HG03060 (cell line): ENCODE measurements at regions not wholly inside any gene's neighbourhood (a gene's known extent, or its start where the extent isn't known, plus 50 kb on each side); places are given as distances from the start of the nearest gene placed in this dataset.
"Not testable (repeated sequence)": the region's sequence is repeated elsewhere in the genome, so short reads cannot be mapped to it uniquely, and the experiment has no call there.

Source experiments
- ATAC-seq: cut with Tn5 transposase; IDR thresholded peaks from one replicate; pipeline ENCODE4 v1.9.1; 2021; ENCODE audit warnings: low read depth, moderate number of reproducible peaks; ENCODE audit not compliant: unreplicated experiment

DNA sequence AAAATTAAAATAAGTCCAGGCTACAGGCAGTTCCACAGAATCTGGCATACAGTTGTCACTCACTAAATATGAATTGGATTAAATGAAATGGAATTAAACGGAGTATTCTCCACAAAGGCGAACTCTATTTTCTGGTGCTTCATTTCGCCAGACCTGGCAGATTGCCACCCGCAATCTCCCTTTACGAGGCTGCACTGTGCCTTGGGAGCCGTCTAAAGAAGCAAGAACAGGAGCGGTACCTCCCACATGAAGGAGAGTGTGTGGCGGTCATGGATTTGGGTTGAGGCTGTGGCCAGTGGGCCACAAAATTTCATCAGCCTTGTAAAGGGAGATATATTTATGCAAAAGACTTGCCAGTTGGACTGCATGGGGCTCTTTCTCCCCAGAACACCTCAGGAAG lies 151.0 kb downstream of the OSR1 start:
- no peak for ATAC-seq

DNA sequence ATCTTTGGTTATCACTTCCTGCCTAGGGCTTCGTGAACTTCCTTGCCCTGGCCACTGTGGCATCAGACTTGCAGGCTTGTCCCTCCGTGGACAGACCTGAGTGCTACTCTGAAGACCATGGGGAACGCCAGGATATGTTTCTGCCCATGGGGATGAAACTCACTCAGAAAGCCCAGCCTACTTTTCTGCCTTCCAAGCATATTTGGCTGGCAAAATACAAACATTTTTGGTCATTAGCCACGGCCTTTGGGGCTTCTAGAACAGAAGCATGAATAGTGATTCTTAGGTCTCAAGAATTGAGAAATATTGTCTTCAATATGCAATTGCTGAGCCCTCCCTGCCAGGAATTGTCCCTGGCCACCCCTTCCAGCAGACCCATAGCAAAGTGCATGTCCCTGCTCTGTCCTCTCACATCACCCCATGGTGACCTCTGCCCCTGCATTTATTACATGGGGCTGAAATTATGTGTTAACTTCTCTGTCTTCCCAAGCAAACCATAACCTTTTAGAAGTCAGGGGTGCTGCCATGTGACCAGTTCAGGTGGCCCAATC lies 152.4 kb downstream of the OSR1 start:
- ATAC-seq, result no peak

DNA sequence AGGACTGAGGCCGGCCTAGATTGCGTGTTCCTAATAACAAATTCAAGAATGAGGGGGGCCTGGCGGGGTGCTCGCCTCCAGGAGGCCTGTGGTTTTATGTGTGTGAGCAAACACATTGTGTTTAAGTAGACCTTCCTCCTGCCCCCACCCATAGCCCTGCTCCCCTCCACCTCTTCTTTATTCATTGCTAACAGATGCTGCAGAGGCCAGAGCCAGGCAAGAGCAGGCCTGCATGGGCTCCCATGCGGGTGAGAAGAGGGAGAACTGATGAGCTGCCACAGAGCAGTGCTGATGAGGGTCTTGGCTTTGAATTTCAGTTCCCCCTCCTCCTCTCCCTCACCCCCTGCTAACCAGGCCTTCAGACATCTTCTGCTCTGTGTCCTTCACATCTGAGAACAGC lies 154.6 kb downstream of the OSR1 start:
- no peak for ATAC-seq

DNA sequence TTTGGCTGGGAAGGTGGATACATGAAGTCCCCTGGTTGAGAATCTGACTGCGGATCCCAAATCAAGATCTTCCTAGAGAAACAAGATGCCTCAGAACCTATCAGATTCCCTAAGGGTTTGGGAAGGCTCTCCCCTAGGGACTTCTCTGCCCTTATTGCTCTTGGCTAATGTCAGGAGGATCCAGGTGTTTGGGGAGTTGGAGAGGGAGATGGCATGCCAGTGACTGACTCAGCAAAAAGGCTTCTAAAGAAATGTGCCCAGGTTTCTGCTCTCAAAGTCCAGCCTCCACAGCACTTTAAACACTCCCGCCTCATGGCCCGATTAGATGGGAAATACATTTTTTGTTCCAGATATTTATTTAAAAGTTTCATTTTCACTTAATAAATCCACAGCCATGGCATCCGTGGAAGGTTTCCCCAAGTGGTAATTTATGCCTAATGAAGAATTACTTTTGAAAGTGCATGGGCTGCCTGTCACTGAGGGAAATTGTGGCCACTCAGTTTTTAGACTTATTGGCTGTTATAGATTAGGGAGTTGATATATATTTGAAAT lies 156.4 kb downstream of the OSR1 start:
- ATAC-seq, result no peak

DNA sequence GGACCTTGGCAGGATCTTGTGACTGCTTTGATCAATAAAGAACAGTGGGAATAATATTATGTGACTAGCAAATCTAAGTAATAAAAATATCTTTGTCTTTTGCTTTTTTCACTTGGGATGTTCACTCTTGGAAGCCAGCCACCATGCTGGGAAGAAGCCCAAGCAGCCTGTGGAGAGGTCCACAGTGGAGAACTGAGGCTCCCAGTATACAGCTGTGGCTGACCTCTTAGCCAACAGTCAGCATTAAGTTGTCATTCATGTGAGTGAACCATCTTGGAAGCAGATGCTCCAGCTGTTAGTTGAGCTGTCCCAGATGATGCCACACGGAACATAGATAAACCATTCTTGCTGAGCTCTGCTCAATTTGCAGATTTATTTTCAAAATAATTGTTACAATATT lies 160.0 kb downstream of the OSR1 start:
- ATAC-seq, result no peak

DNA sequence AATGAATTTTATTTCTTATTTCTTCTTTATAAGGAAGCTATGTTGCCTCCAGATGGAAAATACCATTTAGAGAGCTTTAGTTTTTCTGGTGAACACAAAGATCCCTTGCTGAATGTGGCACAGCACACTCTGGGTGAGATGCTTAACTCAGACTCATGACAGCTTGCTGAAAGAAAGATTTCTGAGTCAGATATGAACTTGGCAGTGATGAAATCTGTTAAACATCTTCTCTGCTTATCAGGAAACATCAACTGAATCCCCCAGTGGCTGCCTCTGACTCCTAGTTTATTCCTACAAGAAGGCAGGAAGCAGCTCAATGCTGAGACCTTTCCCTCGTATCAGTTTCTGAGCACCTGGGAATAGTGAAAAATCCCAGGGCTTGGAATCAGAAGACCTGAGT lies 162.8 kb downstream of the OSR1 start:
- ATAC-seq, result no peak

DNA sequence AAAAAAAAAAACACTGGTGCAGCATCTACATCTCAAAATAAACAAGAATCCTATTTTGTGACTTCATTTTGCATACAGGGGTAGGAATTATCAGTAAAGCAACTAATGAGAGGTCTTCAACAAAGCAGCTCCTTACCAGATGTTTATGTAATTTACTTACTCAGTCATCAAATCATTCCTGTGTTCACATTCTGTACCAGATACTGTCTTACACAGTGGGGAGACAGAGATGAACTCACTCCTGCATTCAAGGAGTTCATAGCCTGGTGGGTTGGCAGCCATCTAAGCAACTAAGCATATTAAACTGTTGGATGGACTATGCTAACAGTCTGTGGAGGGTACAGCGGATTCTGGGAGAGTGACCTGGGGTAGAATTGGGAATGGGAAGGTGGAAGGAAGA lies 169.0 kb downstream of the OSR1 start:
- ATAC-seq, result no peak

DNA sequence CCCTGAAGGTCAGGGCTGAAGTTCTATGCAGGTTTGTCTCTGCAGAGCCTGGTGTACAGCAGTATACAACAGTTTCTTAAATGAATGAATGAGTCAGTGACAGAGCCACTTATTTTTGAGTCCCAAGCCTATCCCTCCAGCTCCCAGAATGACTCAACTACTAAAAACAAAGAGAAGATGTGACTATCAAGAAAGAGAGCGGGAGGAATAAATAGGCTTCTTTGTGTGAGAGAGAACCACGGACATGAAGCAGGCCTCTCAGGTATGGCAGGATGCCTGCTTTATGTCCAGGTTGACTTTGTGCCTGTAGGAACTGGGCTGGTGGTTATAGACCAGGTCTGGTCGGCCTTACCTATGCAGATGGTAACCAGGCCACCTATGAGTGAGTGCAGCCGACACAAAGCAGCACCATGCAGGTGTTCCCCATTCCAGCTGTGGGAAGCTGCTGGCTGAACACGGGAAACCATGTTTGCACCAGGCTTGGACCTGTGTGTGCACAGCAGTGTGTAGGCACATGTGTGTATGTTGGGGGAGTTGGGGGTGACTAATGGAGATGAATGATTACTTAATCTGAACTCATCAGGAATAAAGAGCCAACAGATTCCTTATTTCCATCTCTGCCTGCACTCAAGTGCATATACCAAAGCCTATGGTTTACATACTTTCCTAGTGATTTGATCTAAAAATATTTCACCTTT lies 171.0 kb downstream of the OSR1 start:
- no peak for ATAC-seq

DNA sequence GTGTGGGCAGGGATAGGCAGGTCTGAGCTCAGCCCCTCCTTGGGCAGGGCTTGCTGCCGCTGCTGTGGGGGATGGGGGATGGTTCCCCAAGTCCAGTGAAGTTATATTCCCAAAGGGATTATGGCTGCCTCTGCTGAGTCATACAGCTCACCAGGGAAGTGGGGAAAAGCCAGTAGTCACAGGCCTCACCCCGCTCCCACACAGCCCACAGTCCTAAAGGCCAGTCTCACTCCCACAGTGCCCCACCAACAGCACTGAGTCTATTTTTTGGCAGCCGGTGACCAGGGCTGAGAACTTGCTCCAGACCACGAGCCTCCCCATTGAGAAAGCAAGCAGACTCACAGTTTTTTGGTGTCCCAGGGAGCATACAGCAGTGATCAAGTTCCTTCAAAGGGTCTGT lies 173.3 kb downstream of the OSR1 start:
- ATAC-seq, result no peak

DNA sequence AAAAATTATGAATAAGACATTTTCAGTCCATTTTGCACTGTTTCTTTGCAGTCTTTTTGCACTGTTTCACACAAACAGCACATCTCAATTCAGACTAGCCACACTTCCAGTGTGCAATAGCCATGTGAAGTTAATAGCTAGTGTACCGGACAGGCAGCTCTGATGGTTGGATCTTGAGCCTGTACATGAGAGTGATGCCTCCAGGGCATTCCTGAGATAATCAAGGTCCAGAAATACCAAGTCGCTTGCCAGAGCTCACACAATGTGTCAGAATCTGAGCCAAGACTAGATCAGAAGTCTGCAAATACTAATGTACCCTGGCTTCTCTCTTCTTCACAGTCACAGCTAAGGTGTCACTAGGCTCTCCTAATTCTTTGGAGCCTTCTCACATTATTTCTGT lies 180.2 kb downstream of the OSR1 start:
- ATAC-seq, result no peak

DNA sequence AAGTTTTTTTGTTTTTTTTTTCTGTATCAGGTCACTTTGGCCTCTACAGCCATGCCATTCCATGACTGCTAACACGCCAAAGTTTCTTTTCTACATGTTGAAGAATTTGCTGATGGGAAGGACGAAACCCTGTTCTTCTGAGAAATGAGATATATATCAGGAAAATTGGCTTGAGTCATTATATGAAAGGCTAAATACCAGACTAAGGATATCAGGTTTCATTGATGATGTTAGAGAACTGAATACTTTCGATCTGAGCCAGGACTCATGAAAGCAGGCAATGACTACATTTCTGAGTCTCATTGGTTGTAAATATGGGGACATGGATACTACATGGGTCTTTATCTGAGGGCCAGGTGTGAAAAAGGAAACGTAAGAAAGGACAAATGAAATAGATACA lies 181.4 kb downstream of the OSR1 start:
- no peak for ATAC-seq

DNA sequence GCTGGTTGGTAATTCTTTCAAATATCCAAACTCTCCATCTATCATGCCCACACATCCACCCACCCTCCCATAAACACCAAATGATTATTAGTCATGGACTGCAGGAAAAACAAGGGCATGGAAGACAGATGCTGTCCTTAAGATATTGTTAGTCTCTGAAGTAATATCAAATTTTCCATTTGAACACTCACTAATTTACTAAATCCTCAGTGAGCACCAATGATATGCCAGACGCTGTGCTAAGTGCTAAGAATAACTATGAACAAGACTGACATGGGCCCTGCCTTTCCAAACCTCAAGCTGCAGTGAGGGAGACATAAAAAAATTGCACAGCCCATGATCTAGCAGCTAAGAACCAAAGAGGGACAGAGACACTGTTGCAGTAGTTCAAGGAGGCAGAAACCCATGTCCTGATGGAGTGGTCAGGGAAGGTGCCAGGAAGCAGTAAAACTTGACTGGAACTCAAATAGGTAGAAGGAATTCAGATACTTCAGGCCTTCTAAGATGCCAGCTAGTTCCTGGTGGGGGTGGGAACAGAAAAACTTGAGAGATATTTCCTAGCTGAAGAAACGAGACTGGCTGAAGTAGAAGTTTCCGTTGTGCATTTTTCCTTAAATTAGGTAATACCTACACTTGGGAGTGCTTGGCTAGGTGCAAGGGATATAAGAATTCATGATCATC lies 182.1 kb downstream of the OSR1 start:
- no peak for ATAC-seq

DNA sequence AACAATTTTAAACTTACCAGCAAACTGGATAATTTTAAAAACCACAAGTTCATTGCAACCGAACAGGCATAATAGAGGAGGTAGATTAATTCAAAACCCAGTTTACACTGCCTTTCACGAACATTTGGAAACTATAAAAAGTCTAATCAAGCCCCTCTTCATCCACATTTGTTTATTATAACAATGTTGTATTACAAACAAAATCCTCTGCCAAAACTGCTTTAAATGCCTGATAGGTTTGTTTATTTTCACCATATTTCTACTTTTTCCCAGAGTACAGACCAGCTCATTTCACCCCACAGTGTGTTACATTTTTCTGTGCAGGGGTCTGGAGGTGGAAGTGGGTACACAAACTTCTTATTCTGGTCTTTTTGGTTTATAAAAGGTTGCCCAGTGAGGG lies 184.2 kb downstream of the OSR1 start:
- ATAC-seq, result no peak

DNA sequence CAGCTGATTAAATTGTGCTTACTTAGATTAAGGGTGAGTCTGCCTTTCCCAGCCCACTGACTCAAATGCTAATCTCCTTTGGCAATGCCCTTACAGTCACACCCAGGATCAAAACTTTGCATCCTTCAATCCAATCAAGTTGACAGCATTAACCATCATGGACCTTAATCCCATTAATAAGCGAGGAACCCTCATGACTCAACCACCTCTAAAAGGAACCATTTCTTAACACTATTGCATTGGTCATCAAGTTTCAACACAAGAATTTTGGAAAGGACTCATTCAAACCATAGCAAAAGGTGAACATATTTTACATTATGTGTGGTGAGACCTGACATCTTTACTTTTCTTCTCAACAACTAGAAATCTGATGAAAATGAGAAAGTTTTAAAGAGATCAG lies 187.0 kb downstream of the OSR1 start:
- no peak for ATAC-seq

DNA sequence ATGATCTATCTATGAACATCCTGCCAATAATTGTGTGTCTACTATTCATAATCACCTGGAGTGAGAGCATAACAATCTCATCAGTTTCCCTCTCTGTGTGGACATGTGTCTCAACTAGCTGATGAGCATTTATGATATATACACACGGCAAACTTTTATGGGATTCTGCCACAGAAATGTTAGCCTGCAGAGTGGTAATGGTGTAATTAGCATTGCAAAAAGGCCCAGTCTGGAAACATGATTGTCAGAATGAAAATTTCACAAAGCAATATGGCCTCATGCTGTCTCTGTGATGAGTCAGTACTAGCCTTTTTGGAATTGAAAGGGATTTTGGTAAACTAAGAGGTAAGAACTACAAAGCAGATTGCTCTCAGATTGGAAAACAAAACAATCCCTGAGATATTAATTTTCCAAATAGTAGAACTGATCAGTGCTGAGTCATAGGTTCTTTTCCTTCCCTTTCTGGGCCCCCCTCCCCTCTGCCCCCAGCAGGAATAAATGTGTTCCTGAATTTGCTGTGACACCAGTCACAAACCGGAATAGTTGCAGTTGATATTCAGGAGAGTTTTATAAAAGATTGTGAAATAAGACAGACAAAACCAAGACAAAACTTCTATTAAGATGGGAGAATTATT lies 189.2 kb downstream of the OSR1 start:
- no peak for ATAC-seq

DNA sequence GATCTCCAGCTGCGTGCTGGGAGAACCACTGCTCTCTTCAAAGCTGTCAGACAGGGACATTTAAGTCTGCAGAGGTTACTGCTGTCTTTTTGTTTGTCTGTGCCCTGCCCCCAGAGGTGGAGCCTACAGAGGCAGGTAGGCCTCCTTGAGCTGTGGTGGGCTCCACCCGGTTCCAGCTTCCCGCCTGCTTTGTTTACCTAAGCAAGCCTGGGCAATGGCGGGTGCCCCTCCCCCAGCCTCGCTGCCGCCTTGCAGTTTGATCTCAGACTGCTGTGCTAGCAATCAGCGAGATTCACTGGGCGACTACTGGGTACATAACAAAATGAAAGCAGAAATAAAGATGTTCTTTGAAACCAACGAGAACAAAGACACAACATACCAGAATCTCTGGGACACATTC lies 194.3 kb downstream of the OSR1 start:
- ATAC-seq, result not testable (repeated sequence)

DNA sequence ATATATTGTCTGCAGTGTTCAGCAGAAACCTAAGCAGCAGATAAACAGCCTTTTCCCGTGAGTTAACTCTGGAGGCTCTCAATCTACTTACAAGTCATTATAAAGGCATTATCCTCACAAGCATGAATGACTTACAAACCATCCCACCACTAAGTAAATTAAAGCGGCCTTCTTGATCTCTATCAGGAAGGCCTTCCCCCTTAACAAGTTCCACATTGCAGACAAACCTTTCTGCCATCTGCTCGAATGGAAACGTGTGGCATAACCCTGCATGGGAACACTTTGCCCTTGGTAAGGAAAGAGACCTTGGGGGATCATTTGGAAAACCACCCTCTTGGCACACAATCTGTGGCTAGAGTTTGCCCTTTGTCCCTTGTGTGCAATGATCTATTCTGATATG lies 199.5 kb downstream of the OSR1 start:
- no peak for ATAC-seq

DNA sequence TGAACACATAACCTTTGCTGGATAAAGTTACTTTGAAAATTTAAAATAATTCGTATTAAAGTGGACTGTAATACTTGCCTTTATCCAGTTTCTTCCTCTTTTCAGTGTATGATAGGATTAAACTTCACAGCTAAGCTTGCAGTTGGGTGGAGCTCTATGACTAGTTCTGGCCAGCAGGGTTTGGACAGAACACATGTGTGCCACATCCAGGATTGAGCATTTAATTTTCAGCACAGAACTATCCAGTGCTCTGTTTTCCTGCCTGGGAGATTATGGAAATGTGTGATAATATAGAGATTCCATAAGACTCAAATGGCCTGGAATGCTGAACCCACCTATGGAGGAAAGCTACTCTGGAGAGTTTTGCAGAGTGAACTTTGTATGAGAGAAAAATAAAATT lies 200.2 kb downstream of the OSR1 start:
- ATAC-seq, result no peak

DNA sequence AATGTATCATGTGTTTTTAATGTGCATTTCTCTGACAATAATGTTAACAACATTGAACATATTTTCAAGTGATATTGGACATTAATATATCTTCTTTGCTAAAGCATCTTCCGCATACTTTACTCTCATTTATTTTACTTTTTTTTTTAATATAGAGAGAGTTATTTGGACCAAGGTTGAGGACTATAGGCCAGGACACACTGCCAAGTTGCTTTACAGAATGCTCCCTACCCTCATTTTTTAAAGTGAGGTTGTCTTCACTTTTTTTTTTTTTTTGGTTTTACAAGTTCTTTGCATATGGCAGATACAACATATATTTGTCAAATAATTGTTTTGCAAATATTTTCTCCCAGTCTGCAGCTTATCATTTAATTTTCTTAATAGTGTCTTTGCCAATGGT lies 201.8 kb downstream of the OSR1 start:
- no peak for ATAC-seq

DNA sequence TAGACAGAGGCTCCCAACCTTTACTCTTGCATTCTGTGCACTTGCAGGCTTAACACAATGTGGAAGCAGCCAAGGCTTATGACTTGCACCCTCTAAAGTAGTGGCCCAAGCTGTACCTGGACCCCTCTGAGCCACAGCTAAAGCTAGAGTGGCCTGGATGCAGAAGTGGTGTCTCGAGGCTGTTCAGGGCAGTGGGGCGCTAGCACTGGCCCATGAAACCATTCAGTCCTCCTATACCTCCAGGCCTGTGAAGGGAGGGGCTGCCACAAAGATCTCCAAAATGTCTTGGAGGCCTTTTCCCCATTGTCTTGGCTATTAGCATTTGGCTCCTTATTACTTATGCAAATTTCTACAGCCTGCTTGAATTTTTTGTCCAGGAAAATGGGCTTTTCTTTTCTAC lies 207.7 kb downstream of the OSR1 start:
- no peak for ATAC-seq

DNA sequence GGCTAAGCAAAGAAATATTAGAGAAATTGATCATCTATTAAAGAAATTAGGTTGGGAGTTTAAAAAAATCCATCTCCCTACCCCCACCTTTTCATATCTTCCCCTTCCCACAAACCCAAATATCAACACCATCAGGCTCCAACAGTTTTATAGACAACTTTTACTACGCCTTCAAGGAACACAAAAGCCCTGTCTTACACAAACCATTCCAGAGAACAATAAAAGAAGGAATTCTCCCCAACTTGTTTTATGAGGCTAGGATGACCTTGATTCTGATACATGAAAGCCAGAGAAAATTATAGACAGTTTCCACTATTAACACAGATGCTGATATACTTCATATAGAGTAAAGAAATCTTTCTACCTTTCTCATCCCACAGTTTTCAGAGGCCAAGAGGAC lies 211.6 kb downstream of the OSR1 start:
- no peak for ATAC-seq
